Activated CD8-positive, alpha-beta T cell treated with anti-CD3 and anti-CD28 coated beads, Interleukin-2, amount 10 ng/mL, durations not matched to agents 7 days and 5 days (primary cell): ENCODE measurements at regions not wholly inside any gene's neighbourhood (a gene's known extent, or its start where the extent isn't known, plus 50 kb on each side); places are given as distances from the start of the nearest gene placed in this dataset.

Experiments used
- ATAC-seq: fragments of 150-1000 bp; cut with Tn5 transposase; one replicate; pipeline ENCODE4 v1.10.0; 2021; ENCODE audit warnings: moderate library complexity
- CTCF ChIA-PET: fragments of 350-600 bp; sonication (Branson Sonifier 250); formaldehyde crosslinking; loops from one replicate; lab custom pipeline; 2021; ENCODE audit warnings: antibody characterized with exemption; lab: Charles Lee
- POLR2A ChIA-PET: fragments of 350-600 bp; sonication (Branson Sonifier 250); formaldehyde crosslinking; loops from one replicate; lab custom pipeline; 2021; ENCODE audit warnings: antibody characterized with exemption; lab: Charles Lee
- DNase-seq: peaks from one replicate; pipeline ENCODE4 v3.0.0-alpha.2; 2020
- H3K27ac Mint-ChIP-seq: one replicate; pipeline ENCODE4 v1.8.0; 2021; ENCODE audit warnings: mild to moderate bottlenecking, mixed read lengths
- H3K27me3 Mint-ChIP-seq: one replicate; pipeline ENCODE4 v1.8.0; 2021; ENCODE audit warnings: low read depth, mixed read lengths
- H3K36me3 Mint-ChIP-seq: one replicate; pipeline ENCODE4 v1.8.0; 2021; ENCODE audit warnings: low read depth, mixed read lengths
- H3K4me1 Mint-ChIP-seq: one replicate; pipeline ENCODE4 v1.8.0; 2021; ENCODE audit warnings: low read depth, mixed read lengths
- H3K4me3 Mint-ChIP-seq: one replicate; pipeline ENCODE4 v1.8.0; 2021; ENCODE audit warnings: mild to moderate bottlenecking, mixed read lengths
- H3K9me3 Mint-ChIP-seq: one replicate; pipeline ENCODE4 v1.8.0; 2022; ENCODE audit warnings: mixed read lengths; ENCODE audit not compliant: insufficient read depth

DNA sequence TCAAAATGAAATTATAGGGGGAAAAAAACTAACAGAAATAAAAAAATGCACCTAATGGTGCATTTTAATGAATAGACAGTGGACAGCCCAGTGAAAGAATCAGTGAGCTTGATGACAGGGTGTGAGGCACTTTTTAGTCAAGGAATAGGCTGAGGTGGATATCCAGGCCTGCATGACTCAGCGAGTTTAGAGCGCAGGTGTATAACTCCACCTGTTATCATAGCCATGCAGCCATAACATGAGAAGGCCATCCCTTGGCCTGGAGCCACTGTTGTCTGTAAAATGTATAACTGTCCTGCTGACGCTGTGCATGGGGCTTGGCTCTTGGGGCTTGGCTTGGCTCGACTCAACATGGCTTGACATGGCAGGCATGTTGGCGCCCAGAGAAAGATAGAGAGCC, 331.5 kb upstream of the NOX3 start:
- CTCF ChIA-PET, result no interaction called here

DNA sequence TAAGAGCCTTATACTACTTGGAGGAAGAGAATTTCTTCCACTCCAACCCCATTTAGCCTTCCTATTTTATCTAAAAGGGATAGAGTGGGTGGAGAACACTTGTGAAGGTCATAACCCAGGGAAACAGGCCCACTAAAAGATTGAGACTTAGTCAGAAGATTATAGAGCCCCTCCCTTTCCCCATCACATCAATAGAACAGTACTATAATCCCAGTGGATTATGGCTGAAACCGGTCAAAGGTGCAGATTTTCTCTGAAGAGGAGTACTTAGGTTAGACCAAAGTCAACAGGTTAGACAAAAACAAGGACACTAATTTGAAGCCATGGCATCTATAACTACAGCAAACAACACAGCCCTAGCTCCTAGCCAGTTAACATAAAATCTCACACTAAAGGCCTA, 330.9 kb upstream of the NOX3 start:
- POLR2A ChIA-PET, result no interaction called here
- ATAC-seq (no peak), DNase-seq (no peak)
- CTCF ChIA-PET, result no interaction called here
- Mint-ChIP-seq H3K9me3 (peaks cover 7% of the 10 kb centered on the region), H3K4me1 (no peaks in the 10 kb centered on the region), H3K4me3 (no peak overlapping the region), H3K27ac (no peak overlapping the region), H3K27me3 (no peaks in the 10 kb centered on the region), H3K36me3 (no peaks in the 10 kb centered on the region)

More for the DNA sequence above, 331.5 kb upstream of the NOX3 start:
- no peak overlapping the region for H3K27ac Mint-ChIP-seq
- H3K4me1 Mint-ChIP-seq, result no peaks in the 10 kb centered on the region
- H3K36me3 Mint-ChIP-seq, result no peaks in the 10 kb centered on the region
- ATAC-seq (no peak), DNase-seq (no peak)
- peaks cover 7% of the 10 kb centered on the region for H3K9me3 Mint-ChIP-seq
- no peak overlapping the region for H3K4me3 Mint-ChIP-seq
- no peaks in the 10 kb centered on the region for H3K27me3 Mint-ChIP-seq
- POLR2A ChIA-PET, result no interaction called here

DNA sequence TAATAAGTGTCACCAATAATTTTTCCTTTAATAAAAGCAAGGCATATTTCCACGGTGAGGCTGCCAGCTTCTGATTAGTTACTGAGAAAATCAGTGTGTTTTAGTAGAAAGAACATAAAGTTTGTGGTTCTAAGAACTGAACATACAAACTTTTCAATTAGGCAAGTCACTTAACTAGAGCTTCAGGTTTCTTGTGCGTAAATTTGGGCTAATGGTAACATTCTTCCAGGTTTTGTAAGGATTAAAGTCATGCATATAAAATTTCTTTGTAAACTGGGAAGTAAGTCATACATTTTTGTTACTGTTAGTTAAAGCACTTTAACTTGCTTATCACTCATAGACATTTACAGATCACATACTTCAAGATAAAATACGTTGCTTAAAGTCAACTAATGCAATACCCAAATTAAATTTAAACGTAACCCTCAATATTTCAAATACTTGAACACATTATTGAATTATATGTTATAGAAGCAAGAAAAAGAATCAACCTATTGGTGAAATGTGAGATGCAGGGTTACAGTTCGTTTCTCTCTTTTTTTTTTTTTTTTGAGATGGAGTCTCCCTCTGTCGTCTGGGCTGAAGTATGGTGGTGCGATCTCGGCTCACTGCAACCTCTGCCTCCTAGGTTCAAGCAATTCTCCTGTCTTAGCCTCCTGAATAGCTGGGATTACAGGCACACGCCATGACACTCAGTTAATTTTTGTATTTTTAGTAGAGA, 327.3 kb upstream of the NOX3 start:
- ChIA-PET CTCF (no interaction called here), POLR2A (no interaction called here)
- Mint-ChIP-seq H3K4me1 (no peaks in the 10 kb centered on the region), H3K36me3 (no peaks in the 10 kb centered on the region), H3K4me3 (no peak overlapping the region), H3K27ac (no peak overlapping the region), H3K27me3 (no peaks in the 10 kb centered on the region), H3K9me3 (no peaks in the 10 kb centered on the region)
- DNase-seq (no peak), ATAC-seq (no peak)

DNA sequence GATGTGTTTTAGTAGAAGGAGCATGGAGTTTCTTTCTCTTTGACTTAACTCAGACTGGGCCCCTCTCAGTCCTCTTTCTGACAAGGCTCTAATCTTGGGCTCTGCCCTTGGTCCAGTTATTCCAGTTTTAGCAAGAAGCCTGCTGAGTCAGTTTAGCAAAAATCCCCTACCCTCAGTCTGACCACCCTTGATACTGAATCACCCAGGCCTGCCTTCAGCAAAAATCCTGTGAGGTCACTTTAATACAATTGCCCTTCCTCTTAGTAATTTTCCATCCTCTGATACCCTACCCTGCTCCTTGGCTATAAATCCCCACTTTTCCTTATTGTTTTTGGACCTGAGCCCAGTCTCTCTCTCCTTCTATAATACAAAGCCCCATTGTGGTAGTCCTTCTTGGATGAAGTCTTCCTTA, 326.7 kb upstream of the NOX3 start:
- POLR2A ChIA-PET, result no interaction called here
- Mint-ChIP-seq H3K36me3 (no peaks in the 10 kb centered on the region), H3K4me1 (no peaks in the 10 kb centered on the region), H3K27me3 (no peaks in the 10 kb centered on the region), H3K4me3 (no peak overlapping the region), H3K9me3 (no peaks in the 10 kb centered on the region), H3K27ac (no peak overlapping the region)
- no peak for ATAC-seq
- no peak for DNase-seq
- CTCF ChIA-PET, result no interaction called here

DNA sequence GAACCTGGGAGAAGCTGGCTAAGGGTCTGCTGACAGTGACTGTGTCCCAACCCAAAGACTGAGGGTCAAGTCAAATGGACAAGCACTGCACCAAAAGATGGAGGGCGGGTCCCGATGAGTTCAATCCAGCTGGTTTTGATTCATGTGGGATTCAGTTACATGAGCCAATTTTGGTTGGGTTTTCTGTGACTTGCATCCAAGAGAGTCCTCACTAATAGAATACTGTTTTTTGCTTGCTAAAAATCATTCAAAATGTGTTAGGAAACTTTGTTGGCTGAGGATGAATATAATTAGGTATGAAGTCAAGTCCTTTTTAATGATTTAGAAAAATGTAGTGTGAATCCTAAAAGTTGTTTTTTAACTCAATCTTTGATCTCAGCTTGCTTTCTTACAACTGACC, 323.8 kb upstream of the NOX3 start:
- POLR2A ChIA-PET, result no interaction called here
- H3K36me3 Mint-ChIP-seq, result no peaks in the 10 kb centered on the region
- no peak overlapping the region for H3K27ac Mint-ChIP-seq
- CTCF ChIA-PET, result no interaction called here
- H3K9me3 Mint-ChIP-seq, result no peaks in the 10 kb centered on the region
- no peak overlapping the region for H3K4me3 Mint-ChIP-seq
- ATAC-seq, result no peak
- H3K27me3 Mint-ChIP-seq, result no peaks in the 10 kb centered on the region
- H3K4me1 Mint-ChIP-seq, result no peaks in the 10 kb centered on the region
- DNase-seq, result no peak

DNA sequence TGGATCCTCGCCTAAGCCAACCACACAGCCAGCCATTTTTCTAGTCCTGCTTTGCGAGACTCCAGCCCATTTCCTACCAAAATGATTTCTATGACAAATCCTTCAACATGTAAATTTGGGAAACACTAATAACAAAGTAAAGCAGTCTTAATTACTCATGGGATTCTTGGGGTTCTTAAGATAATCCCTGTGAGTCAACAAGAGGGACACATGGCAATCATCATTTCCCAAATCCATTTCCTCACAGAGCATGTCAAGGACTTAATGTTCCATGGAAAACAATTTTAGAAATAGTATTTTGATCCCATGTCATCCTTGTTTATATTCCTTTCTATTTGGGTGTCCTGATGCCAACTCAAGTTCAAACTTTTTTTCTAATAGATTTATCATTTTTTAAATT, 322.7 kb upstream of the NOX3 start:
- ChIA-PET POLR2A (no interaction called here), CTCF (no interaction called here)
- H3K4me3 Mint-ChIP-seq, result no peak overlapping the region
- H3K36me3 Mint-ChIP-seq, result no peaks in the 10 kb centered on the region
- H3K4me1 Mint-ChIP-seq, result no peaks in the 10 kb centered on the region
- no peak for DNase-seq
- ATAC-seq, result no peak
- no peaks in the 10 kb centered on the region for H3K27me3 Mint-ChIP-seq
- H3K27ac Mint-ChIP-seq, result no peak overlapping the region
- no peaks in the 10 kb centered on the region for H3K9me3 Mint-ChIP-seq

DNA sequence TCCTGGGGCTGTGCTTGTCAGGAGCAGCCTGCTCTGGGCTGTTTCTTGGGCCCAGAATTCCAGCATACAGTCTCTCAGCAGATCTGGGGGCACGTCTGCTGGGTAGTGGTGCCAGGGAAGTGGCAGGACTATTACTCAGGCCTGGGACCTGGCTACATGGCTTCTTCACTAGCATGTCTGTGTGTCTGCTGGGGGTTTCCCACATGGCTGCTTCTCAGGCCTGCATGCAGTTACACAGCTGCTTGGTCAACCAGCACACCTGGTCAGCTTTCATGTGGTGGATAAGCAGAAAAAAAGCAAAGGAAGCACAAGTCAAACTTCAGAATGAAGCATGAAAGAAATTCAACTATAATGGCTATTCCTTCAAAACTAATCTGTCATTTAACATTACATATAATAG, 316.2 kb upstream of the NOX3 start:
- no peaks in the 10 kb centered on the region for H3K27me3 Mint-ChIP-seq

DNA sequence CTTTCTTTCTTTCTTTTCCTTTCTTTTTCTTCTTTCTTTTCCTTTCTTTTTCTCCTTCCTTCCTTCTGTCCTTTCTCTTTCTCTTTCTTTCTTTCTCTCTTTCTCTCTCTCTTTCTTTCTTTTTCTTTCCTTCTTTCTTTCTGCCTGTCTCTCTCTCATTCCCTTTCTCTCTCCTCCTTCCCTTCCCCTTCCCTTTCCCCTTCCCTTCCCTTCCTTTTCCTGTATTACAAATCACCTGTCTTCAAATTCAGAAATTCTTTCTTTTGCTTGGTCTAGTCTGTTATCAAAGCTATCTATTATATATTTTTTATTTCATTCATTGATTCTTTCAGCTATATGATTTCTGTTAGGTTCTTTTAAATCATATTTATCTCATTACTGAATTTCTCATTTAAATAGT, 315.2 kb upstream of the NOX3 start:
- DNase-seq, result no peak
- no peaks in the 10 kb centered on the region for H3K4me1 Mint-ChIP-seq
- H3K36me3 Mint-ChIP-seq, result no peaks in the 10 kb centered on the region
- ATAC-seq, result no peak
- H3K27me3 Mint-ChIP-seq, result no peaks in the 10 kb centered on the region
- ChIA-PET POLR2A (no interaction called here), CTCF (no interaction called here)
- no peaks in the 10 kb centered on the region for H3K9me3 Mint-ChIP-seq
- no peak overlapping the region for H3K4me3 Mint-ChIP-seq
- no peak overlapping the region for H3K27ac Mint-ChIP-seq

More for the DNA sequence above, 316.2 kb upstream of the NOX3 start:
- DNase-seq, result no peak
- Mint-ChIP-seq H3K4me3 (no peak overlapping the region), H3K27ac (no peak overlapping the region), H3K4me1 (no peaks in the 10 kb centered on the region), H3K36me3 (no peaks in the 10 kb centered on the region), H3K9me3 (no peaks in the 10 kb centered on the region)
- no peak for ATAC-seq
- CTCF ChIA-PET, result no interaction called here
- POLR2A ChIA-PET, result no interaction called here

DNA sequence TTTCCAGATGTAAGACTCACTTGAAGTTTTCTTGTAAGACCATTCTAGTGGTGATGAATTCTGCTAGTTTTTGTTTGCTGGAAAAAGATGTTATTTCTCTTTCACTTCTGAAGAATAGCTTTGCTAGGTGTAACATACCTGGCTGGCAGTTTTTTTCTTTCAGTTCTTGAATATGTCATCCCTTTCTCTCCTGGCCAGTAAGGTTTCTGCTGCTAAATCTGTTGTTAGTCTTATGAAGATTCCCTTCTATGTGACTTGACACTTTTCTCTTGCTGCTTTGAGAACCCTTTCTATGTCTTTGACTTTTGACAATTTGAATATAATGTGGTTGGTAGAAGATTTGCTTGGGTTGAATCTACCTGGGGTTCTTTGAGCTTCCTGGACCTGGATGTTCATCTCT, 314.7 kb upstream of the NOX3 start:
- Mint-ChIP-seq H3K36me3 (no peaks in the 10 kb centered on the region), H3K9me3 (no peaks in the 10 kb centered on the region), H3K27me3 (no peaks in the 10 kb centered on the region), H3K4me1 (no peaks in the 10 kb centered on the region), H3K4me3 (no peak overlapping the region), H3K27ac (no peak overlapping the region)
- ChIA-PET CTCF (no interaction called here), POLR2A (no interaction called here)
- ATAC-seq (no peak), DNase-seq (no peak)

DNA sequence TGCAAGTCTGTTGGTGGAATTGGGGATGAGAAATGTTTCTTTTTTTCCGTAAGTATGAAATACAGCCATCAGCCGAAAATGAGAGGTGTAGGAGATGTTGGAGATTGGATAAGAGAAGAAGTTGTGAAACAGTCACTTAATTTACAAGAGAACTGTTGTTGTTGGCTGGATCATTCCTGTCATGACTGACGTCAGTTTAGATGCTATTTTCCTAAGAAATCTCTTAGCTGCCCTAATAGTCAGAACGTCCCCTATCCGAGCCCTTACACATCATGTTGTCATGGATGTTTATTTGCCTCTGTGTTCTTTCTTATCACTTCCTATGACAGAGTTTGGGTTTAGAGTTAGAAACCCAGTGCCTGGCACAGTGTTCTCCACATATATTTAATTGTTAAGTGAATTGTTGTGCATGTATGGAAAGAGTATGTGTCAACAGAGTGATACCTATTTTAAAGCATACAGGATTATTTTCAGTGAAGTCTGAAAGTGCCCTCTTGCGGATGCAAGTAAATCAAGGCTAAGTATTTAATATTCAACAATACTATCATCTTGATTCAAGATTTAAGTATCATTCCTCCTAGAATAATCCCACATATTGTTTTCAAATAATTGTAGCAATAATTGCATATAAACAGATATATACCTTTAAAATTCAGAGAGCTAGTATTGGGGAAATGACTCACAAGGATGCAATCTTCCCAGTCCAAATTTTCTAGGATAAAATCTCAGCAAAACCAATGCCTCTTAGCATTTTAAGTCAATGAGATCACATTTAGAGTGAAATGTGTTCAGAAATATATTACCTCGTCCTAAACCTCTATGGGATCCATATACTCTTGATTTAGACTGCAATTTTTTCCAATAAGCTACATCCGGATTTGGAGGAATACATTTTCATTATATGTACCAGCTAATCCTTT, 309.9 kb upstream of the NOX3 start:
- H3K27me3 Mint-ChIP-seq, result no peaks in the 10 kb centered on the region
- no peak for ATAC-seq
- no peaks in the 10 kb centered on the region for H3K9me3 Mint-ChIP-seq
- H3K36me3 Mint-ChIP-seq, result no peaks in the 10 kb centered on the region
- no peak for DNase-seq
- ChIA-PET POLR2A (no interaction called here), CTCF (no interaction called here)
- H3K27ac Mint-ChIP-seq, result no peak overlapping the region
- H3K4me1 Mint-ChIP-seq, result no peaks in the 10 kb centered on the region
- H3K4me3 Mint-ChIP-seq, result no peak overlapping the region

DNA sequence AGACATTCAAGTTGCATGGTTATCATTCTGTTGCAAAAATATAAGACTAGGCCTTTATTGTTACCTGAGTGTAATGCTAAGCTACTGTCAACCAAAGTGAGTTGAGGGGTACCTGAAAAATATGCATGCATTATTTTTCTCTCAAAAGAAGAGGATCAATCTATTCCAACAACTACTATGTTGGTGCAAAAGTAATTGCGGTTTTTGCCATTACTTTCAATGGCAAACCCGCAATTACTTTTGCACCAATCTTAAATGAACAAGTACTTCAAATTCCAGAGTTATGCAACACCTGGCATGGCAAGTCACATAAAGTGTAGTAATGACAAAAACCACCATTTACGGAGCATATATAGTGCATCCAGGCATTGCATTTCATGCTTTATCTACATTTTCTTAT, 307.0 kb upstream of the NOX3 start:
- ChIA-PET POLR2A (no interaction called here), CTCF (no interaction called here)
- ATAC-seq (no peak), DNase-seq (no peak)
- Mint-ChIP-seq H3K4me1 (no peaks in the 10 kb centered on the region), H3K27me3 (no peaks in the 10 kb centered on the region), H3K27ac (no peak overlapping the region), H3K4me3 (no peak overlapping the region), H3K36me3 (no peaks in the 10 kb centered on the region), H3K9me3 (no peaks in the 10 kb centered on the region)

DNA sequence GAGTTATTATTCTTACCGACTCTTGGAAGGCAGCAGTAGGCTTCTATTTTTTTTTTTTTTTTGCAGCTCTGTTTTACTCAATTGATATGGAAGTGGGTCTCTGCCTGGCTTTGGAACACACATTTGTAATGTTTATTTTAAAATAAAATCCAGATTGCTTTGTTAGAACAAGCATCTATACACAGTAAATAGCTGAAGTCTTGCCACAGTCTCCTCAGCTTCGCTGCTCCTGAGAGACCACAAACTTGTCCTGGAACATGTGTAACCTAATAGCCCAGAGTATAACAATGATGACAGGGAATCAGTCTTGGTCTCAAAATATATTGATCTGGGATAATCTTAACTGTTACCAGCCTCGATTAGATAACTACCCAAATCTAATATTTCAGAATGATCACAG, 299.8 kb upstream of the NOX3 start:
- H3K9me3 Mint-ChIP-seq, result peaks cover 17% of the 10 kb centered on the region
- H3K27me3 Mint-ChIP-seq, result no peaks in the 10 kb centered on the region
- CTCF ChIA-PET, result no interaction called here
- H3K4me3 Mint-ChIP-seq, result no peak overlapping the region
- POLR2A ChIA-PET, result no interaction called here
- ATAC-seq, result no peak
- H3K27ac Mint-ChIP-seq, result no peak overlapping the region
- no peak for DNase-seq
- no peaks in the 10 kb centered on the region for H3K4me1 Mint-ChIP-seq
- no peaks in the 10 kb centered on the region for H3K36me3 Mint-ChIP-seq
